Calu3 (cell line): ENCODE measurements at regions not wholly inside any gene's neighbourhood (a gene's known extent, or its start where the extent isn't known, plus 50 kb on each side); places are given as distances from the start of the nearest gene placed in this dataset.

Source experiments
- BruUV-seq: library from RNA; stranded (reverse); fragments of 400-500 nt; replicated peaks from 2 replicates; lab custom pipeline; 2021; lab: Mats Ljungman, UMichigan
- CTCF ChIA-PET: fragments of 300-600 bp; sonication (Branson Sonifier 250); formaldehyde crosslinking; loops from one replicate; lab custom pipeline; 2022; ENCODE audit warnings: antibody characterized with exemption; lab: Charles Lee
- DNase-seq: peaks from one replicate; pipeline ENCODE4 v3.0.0; 2022
- H3K27ac Mint-ChIP-seq: one replicate; pipeline ENCODE4 v1.8.0; 2022; ENCODE audit warnings: mixed read lengths; ENCODE audit not compliant: unreplicated experiment
- H3K27me3 Mint-ChIP-seq: one replicate; pipeline ENCODE4 v1.8.0; 2022; ENCODE audit warnings: mixed read lengths; ENCODE audit not compliant: unreplicated experiment
- H3K36me3 Mint-ChIP-seq: one replicate; pipeline ENCODE4 v1.8.0; 2022; ENCODE audit warnings: mild to moderate bottlenecking, moderate library complexity, mixed read lengths; ENCODE audit not compliant: insufficient read depth, unreplicated experiment
- H3K4me1 Mint-ChIP-seq: one replicate; pipeline ENCODE4 v1.8.0; 2022; ENCODE audit warnings: mild to moderate bottlenecking, low read depth, mixed read lengths; ENCODE audit not compliant: unreplicated experiment
- H3K4me3 Mint-ChIP-seq: one replicate; pipeline ENCODE4 v1.8.0; 2022; ENCODE audit warnings: mild to moderate bottlenecking, low read depth, moderate library complexity, mixed read lengths; ENCODE audit not compliant: unreplicated experiment
- H3K9me3 Mint-ChIP-seq: one replicate; pipeline ENCODE4 v1.8.0; 2022; ENCODE audit warnings: low read depth, mixed read lengths; ENCODE audit not compliant: unreplicated experiment
- intact Hi-C: fragments of 100-400 bp; cut with micrococcal nuclease; formaldehyde crosslinking; loops from one replicate; pipeline ENCODE4 v1.10.0; 2022; ENCODE audit not compliant: unreplicated experiment
- TF ChIP-seq, protein P1 (sequence below): fragments of 200-600 bp; IDR thresholded peaks from one replicate; pipeline ENCODE4 v1.8.0; 2022; ENCODE audit warnings: antibody characterized with exemption; ENCODE audit not compliant: unreplicated experiment

DNA sequence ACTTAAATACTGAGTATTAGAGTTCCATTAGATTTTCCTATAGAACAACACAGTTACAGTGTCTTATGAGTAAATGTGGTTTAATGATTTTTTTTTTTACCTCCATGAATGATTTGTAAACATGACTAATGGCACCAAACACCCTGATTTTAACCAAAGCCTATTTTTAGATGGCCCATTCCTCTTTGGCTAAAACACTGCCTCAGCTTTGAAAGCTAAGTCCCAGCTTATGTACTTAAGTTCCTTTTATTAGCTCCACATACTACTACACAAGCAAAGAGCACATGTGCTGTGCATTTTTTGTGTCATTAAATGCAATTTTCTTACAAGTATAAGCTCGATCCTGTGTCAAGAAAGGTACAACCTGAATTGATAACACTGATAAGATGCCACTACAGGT, 575.6 kb upstream of the PITX2 start:
- CTCF ChIA-PET, result no interaction called here
- Mint-ChIP-seq H3K27ac (no peak overlapping the region), H3K9me3 (no peaks in the 10 kb centered on the region), H3K4me1 (no peaks in the 10 kb centered on the region), H3K36me3 (no peaks in the 10 kb centered on the region), H3K27me3 (no peaks in the 10 kb centered on the region), H3K4me3 (no peak overlapping the region)
- BruUV-seq, result no TSS peak
- DNase-seq, result no peak
- intact Hi-C loops, result no loop called here
- TF ChIP-seq, protein P1, sequence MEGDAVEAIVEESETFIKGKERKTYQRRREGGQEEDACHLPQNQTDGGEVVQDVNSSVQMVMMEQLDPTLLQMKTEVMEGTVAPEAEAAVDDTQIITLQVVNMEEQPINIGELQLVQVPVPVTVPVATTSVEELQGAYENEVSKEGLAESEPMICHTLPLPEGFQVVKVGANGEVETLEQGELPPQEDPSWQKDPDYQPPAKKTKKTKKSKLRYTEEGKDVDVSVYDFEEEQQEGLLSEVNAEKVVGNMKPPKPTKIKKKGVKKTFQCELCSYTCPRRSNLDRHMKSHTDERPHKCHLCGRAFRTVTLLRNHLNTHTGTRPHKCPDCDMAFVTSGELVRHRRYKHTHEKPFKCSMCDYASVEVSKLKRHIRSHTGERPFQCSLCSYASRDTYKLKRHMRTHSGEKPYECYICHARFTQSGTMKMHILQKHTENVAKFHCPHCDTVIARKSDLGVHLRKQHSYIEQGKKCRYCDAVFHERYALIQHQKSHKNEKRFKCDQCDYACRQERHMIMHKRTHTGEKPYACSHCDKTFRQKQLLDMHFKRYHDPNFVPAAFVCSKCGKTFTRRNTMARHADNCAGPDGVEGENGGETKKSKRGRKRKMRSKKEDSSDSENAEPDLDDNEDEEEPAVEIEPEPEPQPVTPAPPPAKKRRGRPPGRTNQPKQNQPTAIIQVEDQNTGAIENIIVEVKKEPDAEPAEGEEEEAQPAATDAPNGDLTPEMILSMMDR, result no peak

DNA sequence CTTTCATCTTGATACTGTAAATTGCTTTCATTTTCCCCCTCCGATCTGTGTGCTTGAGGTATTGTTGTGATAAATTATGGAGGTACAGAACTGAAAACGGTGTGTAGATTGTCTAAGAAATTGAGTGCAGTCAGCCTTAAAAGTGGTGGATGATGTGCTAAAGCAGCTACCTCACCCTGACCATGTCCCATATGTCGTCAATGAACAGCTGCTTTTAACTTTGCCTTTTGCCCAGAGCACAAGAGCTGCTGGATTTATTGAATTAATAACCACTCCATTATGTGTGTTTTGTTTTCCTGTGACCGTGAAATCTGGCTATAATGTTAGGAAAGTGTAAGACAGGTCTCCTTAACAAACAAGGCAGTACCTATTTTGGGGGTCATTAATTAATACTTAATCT, 581.9 kb upstream of the PITX2 start:
- TF ChIP-seq, protein P1, result no peak
- CTCF ChIA-PET, result no interaction called here
- intact Hi-C loops, result no loop called here
- no peaks in the 10 kb centered on the region for H3K27me3 Mint-ChIP-seq
- H3K36me3 Mint-ChIP-seq, result no peaks in the 10 kb centered on the region
- no TSS peak for BruUV-seq
- H3K27ac Mint-ChIP-seq, result no peak overlapping the region
- H3K4me3 Mint-ChIP-seq, result peak overlapping the region; percentile 22
- no peak for DNase-seq
- H3K4me1 Mint-ChIP-seq, result peaks cover 9% of the 10 kb centered on the region
- H3K9me3 Mint-ChIP-seq, result no peaks in the 10 kb centered on the region

DNA sequence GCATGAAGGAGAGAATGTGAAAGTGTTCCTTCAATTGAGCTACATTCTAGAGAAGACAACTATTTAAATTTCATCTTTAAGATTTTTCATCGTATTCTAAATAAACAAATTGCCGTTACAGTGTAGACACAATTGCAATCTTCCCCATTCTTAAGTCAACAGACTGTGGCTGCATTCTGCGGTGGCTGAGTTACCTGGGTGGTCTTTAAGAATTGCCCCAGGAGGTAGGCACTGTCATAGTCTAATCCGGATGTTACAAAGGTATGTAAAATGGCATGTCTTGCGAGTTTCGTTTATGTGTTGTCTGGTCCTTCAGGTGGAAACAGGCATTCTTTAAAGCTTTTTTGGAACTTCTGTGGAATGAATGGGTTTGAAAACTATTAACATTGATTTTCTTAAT, 586.1 kb upstream of the PITX2 start:
- H3K4me1 Mint-ChIP-seq, result peaks cover 9% of the 10 kb centered on the region
- no peaks in the 10 kb centered on the region for H3K9me3 Mint-ChIP-seq
- CTCF ChIA-PET, result no interaction called here
- BruUV-seq, result no TSS peak
- no peak for DNase-seq
- intact Hi-C loops, result no loop called here
- TF ChIP-seq, protein P1, result no peak
- H3K4me3 Mint-ChIP-seq, result no peak overlapping the region
- no peak overlapping the region for H3K27ac Mint-ChIP-seq
- H3K27me3 Mint-ChIP-seq, result no peaks in the 10 kb centered on the region
- H3K36me3 Mint-ChIP-seq, result no peaks in the 10 kb centered on the region

DNA sequence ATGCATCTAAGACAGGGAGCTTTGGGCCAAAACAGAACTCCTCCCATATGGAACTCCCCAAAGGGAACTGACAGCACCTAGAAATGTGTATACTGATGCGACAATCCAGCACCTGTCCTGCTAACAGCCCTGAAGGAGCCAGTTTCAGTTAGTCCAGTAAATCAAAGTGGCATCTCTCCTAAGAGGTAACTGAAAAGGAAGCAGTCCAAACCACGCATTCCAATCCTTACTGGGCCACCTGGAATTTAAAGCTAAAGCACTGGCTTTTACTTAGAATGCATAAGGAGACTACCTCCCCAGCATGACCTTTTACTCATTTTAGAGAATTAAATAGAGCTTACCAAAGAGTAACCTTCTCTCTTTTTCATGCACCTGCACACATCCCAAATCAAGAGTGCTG, 586.8 kb upstream of the PITX2 start:
- Mint-ChIP-seq H3K36me3 (no peaks in the 10 kb centered on the region), H3K27me3 (no peaks in the 10 kb centered on the region), H3K4me1 (peaks cover 9% of the 10 kb centered on the region), H3K9me3 (no peaks in the 10 kb centered on the region), H3K4me3 (no peak overlapping the region), H3K27ac (no peak overlapping the region)
- TF ChIP-seq, protein P1, result no peak
- intact Hi-C loops, result no loop called here
- no TSS peak for BruUV-seq
- no peak for DNase-seq
- CTCF ChIA-PET, result no interaction called here
